ENCODE measurements at regions not wholly inside any gene's neighbourhood (a gene's known extent, or its start where the extent isn't known, plus 50 kb on each side); places are given as distances from the start of the nearest gene placed in this dataset.

DNA sequence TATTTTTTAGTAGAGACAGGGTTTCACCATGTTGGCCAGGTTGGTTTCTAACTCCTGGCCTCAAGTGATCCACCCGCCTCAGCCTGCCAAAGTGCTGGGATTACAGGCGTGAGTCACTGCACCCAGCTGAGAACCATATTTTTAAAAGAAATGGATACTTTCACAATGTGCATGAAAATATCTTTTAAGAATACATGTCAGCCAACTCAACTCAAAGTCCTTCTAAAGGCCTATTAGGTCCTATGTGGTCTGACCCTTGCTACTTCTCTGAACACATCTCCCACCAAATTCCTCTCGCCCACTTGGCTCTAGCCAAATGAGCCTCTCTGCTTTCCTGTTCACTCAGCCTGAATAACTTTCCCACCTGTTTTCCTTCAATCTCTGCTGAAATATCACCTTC lies 119.6 kb downstream of the MTX2 start:
- no peak for DNase-seq (ENCODE audit: low read depth in 2 of 2)

GRCh38 chr2:176390276-176391147 lies 121.3 kb downstream of the MTX2 start:
- no peak for DNase-seq (ENCODE audit: low read depth in 2 of 2)

- DNase-seq (ENCODE audit: low read depth in 2 of 2): no peak
Measured at GRCh38 chr2:176391148-176391419, 121.8 kb downstream of the MTX2 start.

- DNase-seq (ENCODE audit: low read depth in 2 of 2): no peak
Measured at GRCh38 chr2:176392249-176392648, 123.0 kb downstream of the MTX2 start.

DNA sequence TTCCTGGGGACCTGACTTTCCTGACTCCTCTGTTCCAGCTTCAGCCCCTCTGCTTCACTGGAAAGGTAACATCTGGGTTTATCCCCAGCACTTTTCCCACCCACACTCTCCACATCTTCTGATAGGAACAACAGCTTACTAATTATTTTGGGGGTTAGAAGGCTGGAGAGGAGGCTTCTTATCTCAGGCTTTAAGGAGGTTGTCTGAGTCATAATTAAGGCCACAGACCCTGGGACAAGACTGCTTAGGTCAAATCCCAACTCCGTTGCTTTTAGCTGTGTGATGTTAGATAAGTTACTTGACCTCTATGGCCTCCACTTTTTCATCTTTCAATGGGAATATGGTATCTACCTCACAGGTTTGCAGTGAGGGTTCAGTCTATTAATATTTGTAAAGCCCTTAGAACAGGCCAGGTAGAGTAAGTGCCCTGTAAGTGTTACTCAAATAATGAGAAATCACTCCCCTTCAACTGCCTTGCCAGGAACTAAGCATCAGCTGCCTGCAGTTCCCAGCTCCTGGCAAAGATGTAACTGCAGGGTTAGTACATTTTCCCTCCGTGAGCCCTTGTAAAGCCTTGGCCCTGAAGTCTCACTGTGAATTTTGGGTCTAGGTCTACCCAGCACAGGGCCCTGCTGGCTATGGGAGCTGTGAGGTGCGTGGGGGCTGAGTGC lies 123.6 kb downstream of the MTX2 start:
- DNase-seq (ENCODE audit: low read depth in 2 of 2): no peak

DNA sequence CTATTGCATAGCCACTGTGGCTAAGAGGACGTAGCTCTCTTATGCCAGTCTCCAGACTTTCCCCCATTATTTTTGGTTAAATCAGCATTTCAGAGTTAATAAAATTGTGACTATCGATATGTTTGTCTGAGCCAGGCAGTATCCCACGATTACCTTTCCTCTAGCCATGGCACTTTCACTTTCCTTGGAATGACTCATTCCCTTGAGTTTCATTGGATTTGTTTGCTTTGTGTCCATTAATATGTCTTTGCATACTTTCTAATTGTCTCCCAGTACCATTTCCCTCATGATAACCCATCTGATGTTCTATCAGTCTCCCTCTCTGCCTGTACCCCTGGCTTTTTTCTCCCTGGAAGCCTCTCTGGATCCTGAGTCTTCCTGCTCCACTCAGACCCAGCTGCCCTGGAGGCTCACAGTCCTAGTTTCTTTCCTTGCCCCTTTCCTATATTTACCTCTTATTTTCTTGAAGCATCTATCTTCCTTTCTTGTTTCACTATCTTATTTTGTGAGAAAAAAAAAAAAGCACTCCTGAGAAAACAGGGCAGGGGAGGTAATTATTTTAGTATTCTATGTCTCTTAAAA lies 126.1 kb downstream of the MTX2 start:
- no peak for DNase-seq (ENCODE audit: low read depth in 2 of 2)

GRCh38 chr2:176398243-176399073 lies 129.2 kb downstream of the MTX2 start:
- no peak for DNase-seq (ENCODE audit: low read depth in 2 of 2)

DNA sequence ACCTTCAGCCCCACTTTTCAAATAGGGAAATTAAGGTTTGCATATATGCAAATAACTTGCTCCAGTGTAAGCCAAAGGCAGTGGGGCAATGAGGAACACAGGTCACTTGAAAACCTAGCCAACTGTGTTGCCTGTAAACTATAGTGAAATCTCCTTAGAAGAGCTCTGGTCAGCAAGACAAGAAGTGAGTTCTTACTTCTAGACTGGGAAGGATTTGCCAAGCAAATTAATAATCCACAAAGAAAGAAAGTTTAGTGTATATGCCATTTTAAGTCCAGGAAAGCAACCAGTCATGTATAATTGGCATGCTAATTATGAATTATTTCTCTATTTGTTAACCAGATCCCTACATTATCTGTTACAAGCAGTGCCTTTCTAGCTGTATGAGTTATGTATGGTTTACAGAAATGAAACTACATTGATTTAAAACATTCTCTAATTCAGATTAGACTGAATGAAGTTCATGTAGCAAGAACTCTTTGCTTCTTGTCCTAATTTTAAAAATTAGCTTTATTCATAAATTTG lies 129.9 kb downstream of the MTX2 start:
- no peak for DNase-seq (ENCODE audit: low read depth in 2 of 2)

DNA sequence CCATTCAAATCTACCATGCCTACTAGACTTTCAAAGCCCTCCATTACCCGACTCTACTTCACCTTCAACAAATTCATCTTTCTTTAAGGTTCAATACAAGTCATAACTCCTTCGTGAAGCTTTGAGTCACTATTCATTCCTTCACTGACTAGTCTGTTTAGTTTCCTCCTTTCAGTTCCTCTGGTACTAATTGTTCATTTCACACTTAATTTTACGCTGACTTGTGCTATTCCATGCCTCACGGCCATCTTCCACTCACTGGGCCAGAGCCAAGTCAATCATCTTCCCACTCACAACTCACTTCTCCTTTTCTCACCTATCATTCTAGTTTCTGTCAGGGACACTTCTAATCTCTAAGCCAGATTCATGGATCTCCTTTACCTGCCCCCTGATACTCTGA lies 136.2 kb downstream of the MTX2 start:
- no peak for DNase-seq (ENCODE audit: low read depth in 2 of 2)

DNA sequence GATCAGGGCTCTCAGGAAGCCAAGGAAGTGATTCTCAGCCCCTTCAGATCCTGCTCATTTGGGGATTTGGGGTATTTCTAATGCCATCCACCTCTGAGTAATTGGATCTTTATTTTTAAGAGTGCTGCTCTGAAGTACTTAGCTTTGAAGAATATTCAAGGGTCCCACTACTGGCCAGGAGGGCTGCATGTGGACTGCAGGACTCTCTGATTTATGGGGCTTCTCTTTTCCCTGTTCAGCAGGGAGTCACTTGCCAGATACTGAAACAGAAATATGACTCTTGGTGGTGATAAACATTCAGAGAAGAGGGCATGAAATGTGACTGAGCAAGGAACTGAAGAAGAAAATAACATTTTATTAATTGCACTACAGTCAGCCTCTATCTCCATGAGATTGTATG lies 138.5 kb downstream of the MTX2 start:
- DNase-seq (ENCODE audit: low read depth in 2 of 2): no peak

DNA sequence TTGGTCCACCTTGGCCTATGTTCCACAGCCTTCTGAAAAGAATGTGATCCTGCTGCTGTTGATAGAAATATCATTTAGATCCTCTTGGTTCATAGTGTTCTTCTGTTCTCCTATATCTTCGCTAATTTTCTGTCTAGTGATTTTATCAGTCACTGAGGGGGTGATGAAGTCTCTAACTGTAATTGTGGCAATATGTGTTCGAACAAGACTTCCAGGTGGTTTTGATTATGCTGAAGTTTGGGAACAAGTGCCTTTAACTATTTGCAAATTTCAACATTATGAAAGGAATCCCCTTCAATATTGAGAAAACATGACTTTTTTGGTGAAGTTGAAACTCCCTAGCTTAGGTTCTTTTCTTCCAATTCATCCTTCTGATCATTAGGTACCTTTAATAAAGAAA lies 140.4 kb downstream of the MTX2 start:
- peak; percentile 48 to 50 for DNase-seq (ENCODE audit: low read depth in 2 of 2)

DNA sequence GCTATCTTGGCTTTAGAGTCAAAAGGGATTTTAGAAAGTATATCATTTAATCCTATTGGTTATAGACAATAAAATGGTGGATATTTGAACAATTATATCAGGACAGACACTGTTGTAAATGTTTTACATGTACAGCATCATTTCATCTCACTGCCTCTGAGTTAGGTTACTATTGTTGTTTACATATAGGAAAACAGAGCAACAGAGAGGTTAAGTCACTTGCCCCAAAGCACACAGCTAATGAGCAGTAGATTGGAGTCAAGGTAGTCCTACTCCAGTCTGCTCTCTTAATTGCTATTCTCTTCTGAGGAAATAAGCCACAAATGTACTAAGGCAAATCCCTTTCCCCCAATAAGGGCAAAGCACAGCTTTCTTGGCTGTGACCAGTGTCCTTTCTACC lies 142.9 kb downstream of the MTX2 start:
- DNase-seq (ENCODE audit: low read depth in 2 of 2): no peak

- DNase-seq (ENCODE audit: low read depth in 2 of 2): no peak
Measured at GRCh38 chr2:176413786-176414185, 144.5 kb downstream of the MTX2 start.

GRCh38 chr2:176414641-176415040 lies 145.4 kb downstream of the MTX2 start:
- DNase-seq (ENCODE audit: low read depth in 2 of 2): no peak

DNA sequence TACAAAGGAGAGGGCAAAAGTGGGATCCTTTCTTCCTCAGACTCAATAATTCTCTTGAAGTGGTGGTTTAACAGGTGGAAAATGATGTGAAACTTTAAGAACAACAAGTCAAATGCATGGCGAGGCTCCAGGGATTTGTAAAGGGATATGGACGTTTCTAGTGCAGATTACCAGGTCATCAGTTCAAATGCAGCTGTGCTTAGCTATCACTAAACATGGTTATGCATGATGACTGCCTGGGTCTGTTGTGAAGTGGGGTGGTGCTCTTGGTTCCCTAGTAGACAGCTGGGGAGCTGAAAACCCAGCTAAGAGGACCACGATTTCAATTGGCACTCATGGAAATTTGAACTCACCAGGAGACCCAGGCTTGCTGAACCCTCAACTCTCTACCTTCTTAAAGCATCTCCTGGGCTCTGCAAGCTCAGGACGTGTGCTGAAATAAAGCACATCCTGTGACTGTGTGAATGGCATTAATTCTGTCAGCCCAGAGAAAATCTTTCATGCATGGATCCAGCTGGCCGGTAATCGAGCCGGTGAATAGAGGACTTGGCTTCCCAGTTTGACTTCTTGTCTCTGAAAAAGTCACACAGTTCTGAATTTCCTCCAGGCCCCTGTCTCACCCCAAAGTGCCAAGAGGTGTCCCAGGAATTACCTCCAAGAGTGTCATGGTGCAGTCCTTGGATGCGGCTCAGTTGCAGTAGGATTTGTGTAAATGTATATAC lies 146.1 kb downstream of the MTX2 start:
- DNase-seq (ENCODE audit: low read depth in 2 of 2): no peak

- no peak for DNase-seq (ENCODE audit: low read depth in 2 of 2)
Measured at GRCh38 chr2:176415937-176416499, 146.8 kb downstream of the MTX2 start.

DNA sequence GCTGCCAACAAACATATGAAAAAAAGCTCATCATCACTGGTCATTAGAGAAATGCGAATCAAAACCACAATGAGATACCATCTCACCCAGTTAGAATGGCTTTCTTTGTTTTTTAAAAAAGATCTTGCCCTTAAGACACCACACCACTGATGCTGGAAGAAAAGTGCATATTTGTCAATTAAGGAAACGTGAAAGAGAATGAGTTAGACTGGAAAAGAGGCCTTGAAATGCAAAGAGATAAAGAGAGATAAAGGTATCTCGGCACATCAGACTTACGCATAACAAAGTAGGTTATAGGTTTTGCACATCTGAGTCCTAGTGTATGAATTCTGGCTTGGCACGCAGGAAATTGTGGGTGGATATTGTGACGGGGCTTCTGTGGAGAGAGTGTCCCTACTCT lies 149.5 kb downstream of the MTX2 start:
- no peak for DNase-seq (ENCODE audit: low read depth in 2 of 2)

DNA sequence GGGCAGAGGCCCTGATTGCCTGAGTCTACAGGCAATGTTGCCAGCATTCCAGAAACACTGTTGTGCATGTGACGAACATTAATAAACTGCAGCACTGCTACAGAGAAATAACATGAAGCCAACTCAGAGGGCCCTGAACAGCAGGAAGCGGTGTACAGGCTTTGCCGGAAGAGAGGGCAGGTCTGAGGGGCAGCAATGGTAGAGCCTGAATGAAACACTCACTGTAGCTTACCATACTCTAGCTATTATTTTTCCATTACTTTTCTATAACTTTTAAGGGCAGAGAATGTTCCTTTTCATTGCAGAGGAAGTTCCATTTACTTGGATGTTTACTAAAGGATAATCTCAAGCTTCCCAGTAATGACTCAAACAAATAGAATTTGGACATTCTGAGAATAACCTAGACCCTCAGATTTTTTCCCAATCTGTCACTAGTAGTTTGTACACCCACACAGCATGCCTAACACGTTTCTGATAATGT lies 150.4 kb downstream of the MTX2 start:
- DNase-seq (ENCODE audit: low read depth in 2 of 2): peak; percentile 69 to 71

DNA sequence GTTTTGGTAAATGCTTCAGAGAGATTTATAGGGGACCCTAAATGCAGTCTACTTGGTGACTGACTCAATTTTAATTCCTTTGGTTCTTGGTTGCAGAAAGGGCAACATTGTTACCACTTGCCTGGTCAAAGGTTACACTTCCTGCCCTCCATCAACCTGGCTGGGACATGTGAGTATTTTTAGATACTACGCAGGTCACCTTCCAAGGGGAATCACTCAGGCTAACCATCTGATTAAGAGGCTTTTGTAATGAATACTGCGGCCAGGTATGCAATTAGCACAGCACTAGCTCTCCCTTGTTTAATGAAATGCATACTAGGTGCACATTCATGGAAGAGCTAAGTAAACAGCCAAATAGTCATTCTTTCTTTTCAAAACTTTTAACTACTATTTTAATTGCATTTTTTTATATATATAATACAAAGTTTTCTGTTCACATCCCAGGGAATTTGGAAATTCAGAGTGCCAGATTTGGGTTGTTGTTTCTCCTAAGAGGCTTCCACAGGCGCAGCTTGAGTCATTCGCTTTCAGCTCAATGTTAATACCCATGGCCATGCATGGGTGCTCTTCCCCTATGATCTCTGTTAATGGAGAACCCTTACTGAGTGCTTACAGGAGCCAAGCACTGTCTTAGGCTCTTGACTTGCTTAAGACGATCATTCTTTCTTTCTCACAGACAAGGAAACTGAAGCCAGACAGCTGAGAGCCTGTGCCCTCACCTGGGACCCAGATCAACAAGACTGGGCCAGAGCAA lies 152.2 kb downstream of the MTX2 start:
- DNase-seq (ENCODE audit: low read depth in 2 of 2): no peak

DNA sequence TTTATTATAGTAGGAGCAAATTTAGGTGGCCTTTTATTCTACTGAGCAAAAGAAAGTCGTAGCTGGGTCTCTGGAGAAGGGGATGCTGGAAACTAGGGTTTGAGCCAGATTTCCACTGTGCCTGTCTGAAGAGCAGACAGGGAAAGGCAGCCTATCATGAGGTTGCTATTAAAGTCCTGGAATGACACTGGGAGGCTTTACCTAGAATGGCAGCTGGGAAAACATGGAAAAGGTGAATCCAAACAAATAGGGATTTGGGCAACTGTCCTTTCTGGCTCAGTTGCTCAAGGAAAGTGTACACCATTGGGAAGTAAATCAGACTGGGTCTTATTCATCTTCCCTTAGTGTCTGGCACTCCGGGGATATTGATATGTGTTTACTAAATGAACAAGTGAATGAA lies 154.6 kb downstream of the MTX2 start:
- DNase-seq (ENCODE audit: low read depth in 2 of 2): no peak

Measured in fibroblast of skin of left quadriceps (primary cell).